Heart right ventricle (tissue), 16 donors: ENCODE measurements at regions not wholly inside any gene's neighbourhood (a gene's known extent, or its start where the extent isn't known, plus 50 kb on each side); places are given as distances from the start of the nearest gene placed in this dataset.

Source experiments
- ATAC-seq, 8 donors: fragments of 200-7000 bp; cut with Tn5 transposase; one replicate each; pipeline ENCODE4 v1.9.1; 2020; ENCODE audit warnings: mild to moderate bottlenecking in 8 of 8, moderate library complexity in 8 of 8, moderate number of reproducible peaks in 1 of 8
- DNase-seq, 2 donors: peaks; one replicate each; pipeline ENCODE4 v3.0.0-alpha.2; 2020
- H3K27ac ChIP-seq, 10 donors: fragments of 200-600 bp; sonication (generic) in 2 of 10; one replicate each; pipeline versions ENCODE4 v1.5.0 to v1.8.0; 2020 to 2022; ENCODE audit warnings: mild to moderate bottlenecking in 3 of 10
- H3K27me3 ChIP-seq, 7 donors: fragments of 200-600 bp; one replicate each; pipeline ENCODE4 v1.8.0; 2021 to 2022; ENCODE audit warnings: mild to moderate bottlenecking in 2 of 7
- H3K36me3 ChIP-seq, 9 donors: fragments of 200-600 bp; sonication (generic) in 1 of 9; one replicate each; pipeline versions ENCODE4 v1.5.0 to v1.8.0; 2020 to 2022; ENCODE audit warnings: mild to moderate bottlenecking in 2 of 9
- H3K4me1 ChIP-seq, 9 donors: fragments of 200-600 bp; sonication (generic) in 1 of 9; one replicate each; pipeline versions ENCODE4 v1.5.0 to v1.8.0; 2020 to 2022; ENCODE audit warnings: mild to moderate bottlenecking in 4 of 9
- H3K4me3 ChIP-seq, 10 donors: fragments of 200-600 bp; sonication (generic) in 2 of 10; one replicate each; pipeline versions ENCODE4 v1.5.0 to v1.8.0; 2020 to 2022; ENCODE audit warnings: mild to moderate bottlenecking in 7 of 10, moderate library complexity in 2 of 10
- H3K9me3 ChIP-seq, 11 donors: fragments of 200-600 bp in 10 of 11; sonication (generic) in 2 of 11; one replicate each; pipeline versions ENCODE4 v1.5.0 to v1.8.0; 2013 to 2022; ENCODE audit warnings: mild to moderate bottlenecking in 2 of 11, control low read depth in 1 of 11, moderate library complexity in 1 of 11
- WGBS, 2 donors: extraction: QIAGEN DNeasy Blood & Tissue Kit; methylation state at CpG; one replicate each; pipeline ENCODE4 v1.1.7; 2013; ENCODE audit warnings: inconsistent platforms in 1 of 2; 5-methylcytosine and 5-hydroxymethylcytosine counted together
- intact Hi-C, 10 donors: fragments of 100-400 bp; cut with DNase I; formaldehyde crosslinking; loops; one replicate each; pipeline versions ENCODE4 v1.11.1 to v1.14.2; 2022
- TF ChIP-seq, protein P1 (sequence below), 9 donors: fragments of 200-600 bp; sonication (generic) in 2 of 9; IDR thresholded peaks; one replicate each; pipeline versions ENCODE4 v1.5.0 to v1.8.0; 2021 to 2022; ENCODE audit warnings: antibody characterized with exemption in 9 of 9, mild to moderate bottlenecking in 5 of 9, moderate library complexity in 1 of 9
- donor health status: Arrhythmogenic right ventricular cardiomyopathy.
- donor health status: ischemic (EF 13 %, LVEDD 7.1; RV severe dilation, severe dysfunction).
- donor health status: healthy with polysubstance abuse.
- donor health status: DM: no; HTN: yes; CAD: no.
- donor health status: DM: no; HTN: no; CAD: no.
- donor health status: ischemic (EF 25% LVEDD 6.9; RV normal size, moderate dysfunction).
- donor health status: ischemic (EF 25% LVEDD 5.7; RV mildly dilated, moderate dysfunction).
- donor health status: healthy.
- donor health status: DM: yes; HTN: yes; CAD: no.
- donor health status: Ischemic cardiomyopathy.
- donor health status: ischemic (EF 35%, LVEDD 5.7; RV mildly dilated, moderate dysfunction).
- donor health status: nonischemic (EF 11% LVEDD 7.7; RV severe dilation, severe dysfunction).
- donor health status: DM: yes; HTN: yes; CAD: no.
- donor health status: PGD.
- donor health status: ischemic (EF 29% LVEDD 5.4; RV normal size, mild dysfunction).
- donor health status: nonischemic (EF 23%, LVEDD 6.1; RV moderate dilation, normal function).

- no peak overlapping the region for H3K27ac ChIP-seq
- H3K27me3 ChIP-seq = no peaks in the 10 kb centered on the region
- no peak for DNase-seq
- no peak for ATAC-seq
- no peak overlapping the region for H3K4me3 ChIP-seq
- H3K9me3 ChIP-seq = no peaks in the 10 kb centered on the region
- 95 to 97% methylated on average over 2 of the region's 2 CpGs for WGBS, 2 donors
- H3K36me3 ChIP-seq = no peaks in the 10 kb centered on the region
- TF ChIP-seq, protein P1, sequence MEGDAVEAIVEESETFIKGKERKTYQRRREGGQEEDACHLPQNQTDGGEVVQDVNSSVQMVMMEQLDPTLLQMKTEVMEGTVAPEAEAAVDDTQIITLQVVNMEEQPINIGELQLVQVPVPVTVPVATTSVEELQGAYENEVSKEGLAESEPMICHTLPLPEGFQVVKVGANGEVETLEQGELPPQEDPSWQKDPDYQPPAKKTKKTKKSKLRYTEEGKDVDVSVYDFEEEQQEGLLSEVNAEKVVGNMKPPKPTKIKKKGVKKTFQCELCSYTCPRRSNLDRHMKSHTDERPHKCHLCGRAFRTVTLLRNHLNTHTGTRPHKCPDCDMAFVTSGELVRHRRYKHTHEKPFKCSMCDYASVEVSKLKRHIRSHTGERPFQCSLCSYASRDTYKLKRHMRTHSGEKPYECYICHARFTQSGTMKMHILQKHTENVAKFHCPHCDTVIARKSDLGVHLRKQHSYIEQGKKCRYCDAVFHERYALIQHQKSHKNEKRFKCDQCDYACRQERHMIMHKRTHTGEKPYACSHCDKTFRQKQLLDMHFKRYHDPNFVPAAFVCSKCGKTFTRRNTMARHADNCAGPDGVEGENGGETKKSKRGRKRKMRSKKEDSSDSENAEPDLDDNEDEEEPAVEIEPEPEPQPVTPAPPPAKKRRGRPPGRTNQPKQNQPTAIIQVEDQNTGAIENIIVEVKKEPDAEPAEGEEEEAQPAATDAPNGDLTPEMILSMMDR (IDR thresholded peaks at IDR 0.05) = no peak
- H3K4me1 ChIP-seq = no peaks in the 10 kb centered on the region
- intact Hi-C loops = no loop called here
Measured at GRCh38 chr10:52986125-52986524, 213.5 kb upstream of the MBL2 start.

- no peak for DNase-seq
- no peaks in the 10 kb centered on the region for H3K9me3 ChIP-seq
- TF ChIP-seq, protein P1 (IDR thresholded peaks at IDR 0.05) = no peak
- H3K4me1 ChIP-seq = no peaks in the 10 kb centered on the region
- no peak overlapping the region for H3K4me3 ChIP-seq
- no peak for ATAC-seq
- H3K36me3 ChIP-seq = no peaks in the 10 kb centered on the region
- intact Hi-C loops = no loop called here
- H3K27me3 ChIP-seq = no peaks in the 10 kb centered on the region
- H3K27ac ChIP-seq = no peak overlapping the region
Measured at GRCh38 chr10:52984169-52984568, 211.6 kb upstream of the MBL2 start.

DNA sequence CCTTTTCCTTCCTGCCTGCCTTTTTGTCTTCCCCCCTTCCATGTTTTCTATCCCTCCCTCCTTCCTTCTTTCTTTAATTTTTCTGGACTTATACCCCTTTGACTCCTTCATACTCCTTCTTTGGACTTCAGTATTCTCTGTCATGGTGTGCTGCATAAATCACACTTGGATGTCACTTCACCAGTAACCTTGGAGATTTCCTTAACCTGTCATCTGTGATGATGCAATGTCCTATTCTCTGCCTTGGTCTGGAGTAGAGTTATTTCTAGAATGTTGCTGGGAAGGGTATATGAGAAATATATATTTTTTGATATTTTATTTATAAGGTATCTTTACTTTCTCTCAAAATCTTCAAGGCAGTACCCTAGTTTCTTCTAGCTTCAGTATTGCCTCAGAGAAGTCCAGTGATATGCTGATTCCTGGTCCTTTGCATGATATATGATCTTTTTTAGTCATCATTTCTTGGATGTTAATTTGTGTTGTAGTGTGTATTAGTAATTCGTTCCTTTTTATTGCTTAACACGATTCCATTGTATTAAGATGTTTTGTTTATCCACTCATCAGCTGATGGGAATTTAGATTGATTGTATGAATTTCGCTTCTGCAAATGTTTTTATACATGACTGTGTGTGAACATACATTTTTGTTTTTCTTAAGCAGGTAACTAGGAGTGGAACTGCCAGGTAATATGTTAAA lies 206.9 kb upstream of the MBL2 start:
- Histone ChIP-seq H3K4me3 (no peak overlapping the region), H3K27me3 (no peaks in the 10 kb centered on the region), H3K9me3 (no peaks in the 10 kb centered on the region), H3K36me3 (no peaks in the 10 kb centered on the region), H3K27ac (no peak overlapping the region), H3K4me1 (no peaks in the 10 kb centered on the region)
- ATAC-seq (no peak), DNase-seq (no peak)
- intact Hi-C loops = no loop called here
- TF ChIP-seq, protein P1 (IDR thresholded peaks at IDR 0.05) = no peak
- 80 to 89% methylated on average over 3 of the region's 3 CpGs for WGBS, 2 donors

GRCh38 chr10:52977581-52977980 lies 205.0 kb upstream of the MBL2 start:
- Histone ChIP-seq H3K27ac (no peak overlapping the region), H3K9me3 (peaks cover 0 to 3% (median 0%) of the 10 kb centered on the region in 11 donors), H3K27me3 (no peaks in the 10 kb centered on the region), H3K4me1 (no peaks in the 10 kb centered on the region), H3K36me3 (no peaks in the 10 kb centered on the region), H3K4me3 (no peak overlapping the region)
- ATAC-seq (no peak), DNase-seq (no peak)
- TF ChIP-seq, protein P1 (IDR thresholded peaks at IDR 0.05) = no peak
- WGBS, 2 donors = 80 to 83% methylated on average over 2 of the region's 2 CpGs
- intact Hi-C loops = no loop called here
